Heart left ventricle (tissue), 16 donors: ENCODE measurements at regions not wholly inside any gene's neighbourhood (a gene's known extent, or its start where the extent isn't known, plus 50 kb on each side); places are given as distances from the start of the nearest gene placed in this dataset.

Experiments
- ATAC-seq, 4 donors: fragments of 200-7000 bp; cut with Tn5 transposase; one replicate each; pipeline ENCODE4 v1.9.1; 2020 to 2022; ENCODE audit warnings: moderate library complexity in 4 of 4, mild to moderate bottlenecking in 3 of 4, moderate number of reproducible peaks in 1 of 4
- DNase-seq, 5 donors: peaks; one replicate each; pipeline ENCODE4 v3.0.0-alpha.2; 2020
- H3K27ac ChIP-seq, 12 donors: fragments of 200-600 bp; sonication (generic) in 4 of 12; one replicate each; pipeline versions ENCODE4 v1.5.0 to v1.8.0; 2016 to 2022; ENCODE audit warnings: mild to moderate bottlenecking in 2 of 12
- H3K27me3 ChIP-seq, 9 donors: fragments of 200-600 bp; sonication (generic) in 2 of 9; one replicate each; pipeline versions ENCODE4 v1.5.1 to v1.8.0; 2016 to 2022; ENCODE audit warnings: mild to moderate bottlenecking in 3 of 9
- H3K36me3 ChIP-seq, 9 donors: fragments of 200-600 bp; sonication (generic) in 2 of 9; one replicate each; pipeline versions ENCODE4 v1.5.0 to v1.8.0; 2018 to 2022; ENCODE audit warnings: mild to moderate bottlenecking in 2 of 9
- H3K4me1 ChIP-seq, 12 donors: fragments of 200-600 bp; sonication (generic) in 4 of 12; one replicate each; pipeline versions ENCODE4 v1.5.0 to v1.8.0; 2016 to 2022; ENCODE audit warnings: mild to moderate bottlenecking in 3 of 12
- H3K4me3 ChIP-seq, 12 donors: fragments of 200-600 bp; sonication (generic) in 4 of 12; one replicate each; pipeline versions ENCODE4 v1.5.0 to v1.8.0; 2017 to 2022; ENCODE audit warnings: mild to moderate bottlenecking in 9 of 12, moderate library complexity in 4 of 12
- H3K9me3 ChIP-seq, 12 donors: fragments of 200-600 bp; sonication (generic) in 4 of 12; one replicate each; pipeline versions ENCODE4 v1.5.0 to v1.8.0; 2016 to 2022; ENCODE audit warnings: mild to moderate bottlenecking in 1 of 12
- POLR2A ChIP-seq, 2 donors: fragments of 450-650 bp; IDR thresholded peaks; one replicate each; pipeline ENCODE4 v1.6.1; 2017; ENCODE audit warnings: antibody characterized with exemption in 2 of 2, mild to moderate bottlenecking in 2 of 2, moderate library complexity in 2 of 2
- WGBS, 4 donors: extraction: QIAGEN DNeasy Blood & Tissue Kit in 2 of 4; methylation state at CpG; one replicate each; pipeline versions ENCODE4 v1.1.5 to v1.1.7; 2013 to 2018; 5-methylcytosine and 5-hydroxymethylcytosine counted together
- intact Hi-C, 10 donors: fragments of 100-400 bp; cut with DNase I; formaldehyde crosslinking; loops; one replicate each; pipeline versions ENCODE4 v1.11.1 to v1.14.2; 2022
- TF ChIP-seq, protein P1 (sequence below), 12 donors: fragments of 200-600 bp; sonication (generic) in 4 of 12; IDR thresholded peaks; one replicate each; pipeline versions ENCODE4 v1.5.0 to v1.8.0; 2018 to 2022; ENCODE audit warnings: antibody characterized with exemption in 12 of 12, mild to moderate bottlenecking in 5 of 12
- donor health status: ischemic (EF 13 %, LVEDD 7.1; RV severe dilation, severe dysfunction).
- donor health status: healthy with polysubstance abuse.
- donor health status: DM: no; HTN: yes; CAD: no.
- donor health status: DM: no; HTN: no; CAD: no.
- donor health status: ischemic (EF 25% LVEDD 6.9; RV normal size, moderate dysfunction).
- donor health status: ischemic (EF 25% LVEDD 5.7; RV mildly dilated, moderate dysfunction).
- donor health status: healthy.
- donor health status: DM: yes; HTN: yes; CAD: no.
- donor health status: ischemic (EF 35%, LVEDD 5.7; RV mildly dilated, moderate dysfunction).
- donor health status: nonischemic (EF 11% LVEDD 7.7; RV severe dilation, severe dysfunction).
- donor health status: DM: yes; HTN: yes; CAD: no.
- donor health status: PGD.
- donor health status: ischemic (EF 29% LVEDD 5.4; RV normal size, mild dysfunction).
- donor health status: nonischemic (EF 23%, LVEDD 6.1; RV moderate dilation, normal function).

DNA sequence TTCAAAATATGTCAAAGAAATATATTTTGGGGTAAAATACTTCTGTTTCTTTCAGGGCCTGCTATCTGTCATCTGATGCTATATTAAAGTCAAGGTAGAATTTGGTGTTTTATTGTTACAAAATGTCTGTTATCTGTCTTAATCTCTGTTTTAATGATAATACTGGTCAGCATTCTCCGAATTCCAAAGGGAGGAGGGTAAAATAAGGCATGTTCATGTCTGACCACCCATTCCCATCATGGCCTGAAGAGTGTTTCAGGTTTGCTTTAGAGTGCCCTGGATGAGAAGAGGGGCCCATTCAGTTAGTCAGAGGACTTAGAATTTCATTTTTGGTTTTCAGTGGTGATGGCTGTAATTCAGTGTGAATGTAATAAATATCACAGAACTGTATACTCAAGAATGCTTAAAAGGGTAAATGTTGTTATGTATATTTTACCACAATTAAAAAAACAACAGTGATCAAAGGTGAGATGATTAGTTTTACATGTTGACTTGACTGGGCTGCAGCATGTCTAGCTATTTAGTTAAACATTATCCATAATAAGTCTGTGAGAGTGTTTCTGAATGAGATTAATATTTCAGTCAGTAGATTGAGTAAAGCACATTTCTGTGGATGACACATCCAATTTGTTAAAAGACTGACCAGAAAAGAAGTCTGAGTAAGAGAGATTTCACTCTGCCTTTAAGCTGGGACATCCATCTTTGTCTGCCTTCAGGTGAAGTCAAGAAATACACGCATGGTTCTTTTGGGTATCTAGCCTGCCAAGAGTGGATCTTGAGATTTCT, 467.9 kb upstream of the SYT4 start:
- Histone ChIP-seq H3K4me3 (no peak overlapping the region), H3K36me3 (no peaks in the 10 kb centered on the region), H3K27me3 (no peaks in the 10 kb centered on the region), H3K27ac (no peak overlapping the region), H3K9me3 (peaks cover 0 to 31% (median 7%) of the 10 kb centered on the region in 12 donors), H3K4me1 (no peaks in the 10 kb centered on the region)
- 75 to 88% (median 78%) methylated on average over 2 of the region's 2 CpGs for WGBS, 4 donors
- intact Hi-C loops = no loop called here
- ATAC-seq (no peak), DNase-seq (no peak)
- TF ChIP-seq POLR2A (IDR thresholded peaks at IDR 0.05) = no peak
- TF ChIP-seq, protein P1, sequence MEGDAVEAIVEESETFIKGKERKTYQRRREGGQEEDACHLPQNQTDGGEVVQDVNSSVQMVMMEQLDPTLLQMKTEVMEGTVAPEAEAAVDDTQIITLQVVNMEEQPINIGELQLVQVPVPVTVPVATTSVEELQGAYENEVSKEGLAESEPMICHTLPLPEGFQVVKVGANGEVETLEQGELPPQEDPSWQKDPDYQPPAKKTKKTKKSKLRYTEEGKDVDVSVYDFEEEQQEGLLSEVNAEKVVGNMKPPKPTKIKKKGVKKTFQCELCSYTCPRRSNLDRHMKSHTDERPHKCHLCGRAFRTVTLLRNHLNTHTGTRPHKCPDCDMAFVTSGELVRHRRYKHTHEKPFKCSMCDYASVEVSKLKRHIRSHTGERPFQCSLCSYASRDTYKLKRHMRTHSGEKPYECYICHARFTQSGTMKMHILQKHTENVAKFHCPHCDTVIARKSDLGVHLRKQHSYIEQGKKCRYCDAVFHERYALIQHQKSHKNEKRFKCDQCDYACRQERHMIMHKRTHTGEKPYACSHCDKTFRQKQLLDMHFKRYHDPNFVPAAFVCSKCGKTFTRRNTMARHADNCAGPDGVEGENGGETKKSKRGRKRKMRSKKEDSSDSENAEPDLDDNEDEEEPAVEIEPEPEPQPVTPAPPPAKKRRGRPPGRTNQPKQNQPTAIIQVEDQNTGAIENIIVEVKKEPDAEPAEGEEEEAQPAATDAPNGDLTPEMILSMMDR (IDR thresholded peaks at IDR 0.05) = no peak

DNA sequence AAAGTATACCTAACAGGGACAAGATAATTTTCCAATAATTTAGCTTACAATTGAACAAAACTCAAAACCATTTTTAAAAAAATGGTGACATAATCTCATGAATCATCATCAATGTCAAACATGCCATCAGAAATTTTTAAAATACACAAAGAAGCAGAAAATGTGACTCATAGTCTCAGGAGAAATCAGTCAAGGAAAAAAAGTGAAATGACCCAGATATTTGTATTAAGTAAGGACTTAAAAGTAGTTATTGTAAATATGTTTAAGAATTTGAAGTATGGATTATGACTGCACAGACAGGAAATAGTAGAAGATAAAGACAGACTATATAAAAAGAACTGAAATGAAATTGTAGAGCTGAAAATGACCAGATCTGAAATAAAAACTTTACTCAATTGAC, 473.9 kb upstream of the SYT4 start:
- Histone ChIP-seq H3K27me3 (no peaks in the 10 kb centered on the region), H3K27ac (no peak overlapping the region), H3K9me3 (peaks cover 0 to 43% (median 13%) of the 10 kb centered on the region in 12 donors), H3K4me3 (no peak overlapping the region), H3K36me3 (no peaks in the 10 kb centered on the region), H3K4me1 (no peaks in the 10 kb centered on the region)
- intact Hi-C loops = no loop called here
- DNase-seq (no peak), ATAC-seq (no peak)
- TF ChIP-seq, protein P1 (IDR thresholded peaks at IDR 0.05) = no peak
- TF ChIP-seq POLR2A (IDR thresholded peaks at IDR 0.05) = no peak

DNA sequence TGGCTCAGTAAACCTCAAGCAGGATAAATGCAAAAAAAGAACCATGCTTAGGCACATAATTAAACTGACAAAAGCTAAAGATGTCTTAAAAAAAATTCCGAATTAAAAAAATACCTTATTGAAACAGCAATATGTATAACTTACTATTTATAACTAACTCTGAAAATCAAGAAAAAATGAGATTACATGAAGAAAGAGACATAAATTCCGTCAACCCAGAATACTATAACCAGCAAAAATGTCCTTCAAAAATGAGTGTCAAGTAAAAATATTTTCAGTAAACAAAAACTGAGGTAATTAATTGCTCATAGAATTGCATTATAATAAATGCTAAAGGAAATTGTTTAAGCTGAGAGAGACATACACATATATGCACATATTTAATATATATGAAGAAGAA, 474.5 kb upstream of the SYT4 start:
- WGBS, 4 donors = 76 to 91% (median 88%) methylated on average over 2 of the region's 2 CpGs
- Histone ChIP-seq H3K4me3 (no peak overlapping the region), H3K36me3 (no peaks in the 10 kb centered on the region), H3K4me1 (no peaks in the 10 kb centered on the region), H3K27me3 (no peaks in the 10 kb centered on the region), H3K9me3 (peaks cover 0 to 43% (median 13%) of the 10 kb centered on the region in 12 donors), H3K27ac (no peak overlapping the region)
- DNase-seq (no peak), ATAC-seq (no peak)
- TF ChIP-seq, protein P1 (IDR thresholded peaks at IDR 0.05) = no peak
- TF ChIP-seq POLR2A (IDR thresholded peaks at IDR 0.05) = no peak
- intact Hi-C loops = no loop called here

DNA sequence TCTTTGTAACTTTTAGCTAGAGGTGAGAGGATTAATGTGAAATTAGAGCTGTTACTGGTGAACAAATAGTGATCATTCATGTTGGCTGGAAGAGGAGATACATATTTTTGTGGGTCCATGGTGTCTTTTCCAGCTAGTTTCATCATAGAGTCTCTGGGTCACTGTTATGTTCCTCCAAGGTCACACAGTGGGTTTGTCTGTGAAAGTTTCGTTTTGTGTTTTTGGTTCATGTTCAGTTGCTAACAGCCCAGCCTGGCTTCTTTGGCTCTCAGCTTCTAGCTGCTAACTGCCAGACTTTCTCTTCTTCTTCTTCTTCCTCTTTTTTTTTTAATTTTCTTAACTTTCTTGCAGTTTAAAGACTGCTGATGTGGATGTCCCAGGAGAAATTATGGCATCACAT, 480.0 kb upstream of the SYT4 start:
- Histone ChIP-seq H3K9me3 (peaks cover 0 to 18% (median 2%) of the 10 kb centered on the region in 12 donors), H3K4me1 (no peaks in the 10 kb centered on the region), H3K27me3 (no peaks in the 10 kb centered on the region), H3K4me3 (no peak overlapping the region), H3K27ac (no peak overlapping the region), H3K36me3 (no peaks in the 10 kb centered on the region)
- DNase-seq (no peak), ATAC-seq (no peak)
- TF ChIP-seq, protein P1 (IDR thresholded peaks at IDR 0.05) = no peak
- no peak for TF ChIP-seq POLR2A (IDR thresholded peaks at IDR 0.05)
- intact Hi-C loops = no loop called here
- WGBS, 4 donors = 40 to 49% (median 48%) methylated on average over 1 of the region's 1 CpG
